GM18502 (cell line): ENCODE measurements at regions not wholly inside any gene's neighbourhood (a gene's known extent, or its start where the extent isn't known, plus 50 kb on each side); places are given as distances from the start of the nearest gene placed in this dataset.

Experiments
- ATAC-seq: cut with Tn5 transposase; IDR thresholded peaks from one replicate; pipeline ENCODE4 v1.9.1; 2021; ENCODE audit warnings: mild to moderate bottlenecking; ENCODE audit not compliant: unreplicated experiment, poor library complexity

DNA sequence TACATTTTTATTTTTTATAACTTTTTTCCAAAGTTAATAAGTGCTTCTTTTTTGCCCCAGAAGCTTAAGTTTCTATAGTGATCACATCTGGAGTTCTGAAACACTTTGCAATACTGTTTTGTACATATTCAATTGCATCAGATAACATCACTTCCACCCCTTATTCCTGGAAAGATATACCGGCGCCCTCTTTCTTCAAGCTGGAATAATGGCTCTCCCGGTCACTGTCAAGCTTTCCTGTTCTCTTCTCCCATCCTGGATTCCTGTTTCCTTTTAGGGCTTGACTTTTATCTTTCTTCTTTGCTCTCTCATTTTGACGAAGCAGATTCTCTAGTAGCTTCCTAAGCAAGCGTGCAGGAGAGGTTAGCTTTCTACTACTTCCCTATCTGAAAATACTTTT lies 1866.8 kb downstream of the MRPL39 start:
- ATAC-seq: no peak

DNA sequence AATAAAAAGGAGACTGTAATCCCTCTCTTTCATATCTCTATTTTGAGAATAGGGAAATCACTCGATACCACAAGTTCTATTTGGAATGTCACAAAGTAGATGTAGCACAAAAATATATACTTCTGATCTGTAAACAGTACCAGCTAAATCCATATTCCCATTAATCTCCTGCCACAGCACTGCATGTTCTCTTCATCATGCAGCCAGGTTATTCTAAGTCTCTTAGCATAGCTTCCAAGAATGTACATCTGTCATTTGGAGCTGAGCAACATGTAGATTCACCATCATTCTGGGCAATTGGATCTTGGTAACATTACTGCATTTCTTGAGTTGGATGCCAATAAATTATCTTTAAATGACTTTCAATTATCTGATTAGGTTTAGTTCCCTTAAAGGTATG lies 1874.5 kb downstream of the MRPL39 start:
- ATAC-seq: no peak

DNA sequence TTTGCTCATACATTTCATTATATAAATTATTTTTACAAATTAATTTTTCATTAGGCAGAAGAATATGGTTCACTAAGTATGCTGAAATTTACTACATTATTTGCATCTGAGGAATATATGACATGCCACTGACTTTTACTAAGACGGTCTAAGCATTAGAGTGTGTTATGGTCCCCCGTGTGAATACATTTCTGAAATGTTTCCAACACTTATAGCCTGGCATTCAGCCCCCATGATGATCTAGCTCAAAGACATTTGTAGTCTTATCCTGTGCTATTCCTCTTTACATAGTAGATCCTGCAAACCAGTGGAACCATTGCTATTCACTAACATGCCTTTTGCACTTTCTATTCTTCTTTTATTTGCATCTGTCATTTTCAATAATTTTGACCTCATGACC lies 1878.0 kb downstream of the MRPL39 start:
- no peak for ATAC-seq

DNA sequence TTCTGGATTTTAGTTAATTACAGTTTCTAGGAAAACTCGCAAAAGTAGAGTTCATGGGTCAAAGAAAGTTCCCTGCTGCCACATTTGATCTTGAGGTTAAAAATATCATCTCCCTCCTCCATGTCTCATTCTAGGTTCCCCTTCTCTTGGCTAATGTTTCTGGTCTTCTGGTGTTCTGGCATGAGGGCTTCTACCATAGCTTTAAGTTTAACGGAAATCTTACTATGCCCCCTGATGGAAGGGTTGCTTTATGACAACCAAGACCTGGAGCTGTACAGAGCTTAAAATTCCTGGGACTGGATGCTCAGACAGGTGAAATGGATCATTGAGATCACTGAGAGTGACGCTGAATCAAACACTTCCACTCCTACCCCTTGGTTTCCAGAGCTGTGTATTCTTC lies 1881.7 kb downstream of the MRPL39 start:
- ATAC-seq: no peak

DNA sequence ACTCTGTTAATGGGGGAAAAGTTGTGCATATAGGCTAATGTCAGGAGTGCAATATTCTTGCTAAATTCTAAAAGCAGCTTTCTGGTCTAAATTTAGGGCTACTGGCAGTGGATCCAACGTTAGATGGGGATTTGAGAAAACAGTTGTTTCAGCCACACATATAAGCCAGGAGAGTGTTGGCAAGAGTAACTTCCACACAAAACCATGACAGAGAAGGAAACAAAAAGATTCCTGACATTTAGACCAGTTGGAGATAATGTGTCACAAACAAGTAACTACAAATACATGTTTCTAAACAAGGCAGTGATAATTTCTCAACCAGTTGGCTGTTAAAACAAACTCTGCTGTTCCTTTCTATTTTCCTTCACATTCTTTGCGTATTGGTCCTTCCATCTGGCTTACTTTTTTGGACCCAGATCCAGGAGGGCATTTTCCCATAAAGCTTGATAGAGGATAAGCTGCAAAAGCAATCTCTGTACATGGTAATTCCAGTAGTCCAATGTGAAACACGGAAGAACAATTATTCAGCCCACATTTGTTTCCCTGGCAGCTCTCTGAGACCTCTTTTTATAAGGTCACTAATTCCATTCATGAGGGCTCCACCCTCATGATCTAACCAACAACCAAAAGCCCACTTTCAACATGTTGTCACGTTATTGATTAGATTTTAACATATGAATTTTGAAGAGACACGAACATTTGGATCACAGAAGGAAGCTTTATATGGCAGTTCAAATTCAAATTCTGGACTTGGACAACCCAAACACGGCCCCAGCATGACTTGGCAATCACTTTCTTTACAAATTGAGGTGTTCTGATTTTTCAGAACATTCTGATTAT lies 1888.6 kb downstream of the MRPL39 start:
- no peak for ATAC-seq

DNA sequence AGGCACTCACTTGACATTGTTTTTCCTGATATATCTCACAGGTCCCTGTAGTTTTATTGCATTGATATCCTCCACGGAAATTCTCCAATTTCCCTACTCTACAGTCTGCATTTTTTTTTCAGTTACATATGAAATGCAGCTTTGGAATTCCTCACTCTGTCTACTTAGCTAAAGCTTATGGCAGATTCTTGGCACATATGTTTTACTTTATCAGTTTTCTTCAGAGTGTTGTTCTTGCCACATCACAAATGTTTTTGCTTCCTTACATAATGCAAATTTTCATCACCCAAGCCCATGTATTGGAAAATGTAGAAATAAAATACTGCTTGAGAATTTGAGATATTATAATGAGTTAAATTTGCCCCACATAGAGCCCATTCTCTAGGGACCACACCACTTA lies 1895.1 kb downstream of the MRPL39 start:
- ATAC-seq: no peak

DNA sequence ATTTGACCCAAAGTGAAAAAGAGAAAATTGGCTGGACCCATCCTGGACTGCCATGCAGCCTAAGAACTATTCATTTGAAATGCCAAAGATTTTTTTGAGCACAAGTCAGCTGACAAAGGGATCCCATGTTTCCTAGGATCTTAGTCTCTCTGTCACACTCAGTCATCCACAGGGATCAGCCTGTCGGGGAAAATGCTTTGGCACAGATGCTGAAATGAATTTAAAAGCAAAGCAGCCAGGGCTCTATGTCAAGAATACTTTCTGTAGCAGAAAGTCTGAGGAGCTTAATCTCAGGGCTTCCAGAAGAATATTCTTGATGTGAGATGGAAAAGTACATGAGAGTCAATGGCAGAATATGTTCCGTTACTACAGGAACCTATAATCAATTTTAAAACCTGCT lies 1900.8 kb downstream of the MRPL39 start:
- ATAC-seq: no peak

DNA sequence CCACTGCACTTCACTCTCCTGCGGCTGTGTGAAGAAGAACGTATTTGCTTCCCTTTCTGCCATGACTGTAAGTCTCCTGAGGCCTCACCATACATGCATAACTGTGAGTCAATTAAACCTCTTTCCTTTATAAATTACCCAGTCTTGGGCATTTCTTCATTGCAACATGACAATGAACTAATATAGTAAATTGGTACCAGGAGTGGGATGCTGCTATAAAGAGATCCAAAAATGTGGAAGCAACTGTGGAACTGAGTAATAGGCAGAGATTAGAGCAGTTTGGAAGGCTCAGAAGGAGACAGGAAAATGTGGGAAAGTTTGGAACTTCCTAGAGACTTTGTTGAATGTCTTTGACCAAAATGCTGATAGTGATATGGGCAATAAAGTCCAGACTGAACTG lies 1907.9 kb downstream of the MRPL39 start:
- no peak for ATAC-seq

DNA sequence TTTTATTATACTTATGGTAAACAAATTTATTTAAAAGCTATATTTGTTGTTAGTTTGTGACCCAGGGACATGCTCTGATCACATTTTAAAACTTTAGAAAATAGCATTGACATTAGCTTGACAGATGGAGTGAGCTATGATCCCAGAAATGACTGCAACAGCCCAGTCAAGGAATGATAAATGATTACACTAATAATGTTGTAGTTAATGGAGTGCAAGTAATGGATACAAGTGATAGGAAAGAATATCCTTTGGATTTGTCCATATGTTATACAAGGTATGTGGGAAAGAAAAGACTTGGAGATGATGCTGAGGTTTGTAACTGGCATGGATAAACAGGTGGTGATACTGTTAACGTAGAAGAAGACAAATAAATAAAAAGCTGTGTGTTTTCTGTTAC lies 1908.7 kb downstream of the MRPL39 start:
- no peak for ATAC-seq

DNA sequence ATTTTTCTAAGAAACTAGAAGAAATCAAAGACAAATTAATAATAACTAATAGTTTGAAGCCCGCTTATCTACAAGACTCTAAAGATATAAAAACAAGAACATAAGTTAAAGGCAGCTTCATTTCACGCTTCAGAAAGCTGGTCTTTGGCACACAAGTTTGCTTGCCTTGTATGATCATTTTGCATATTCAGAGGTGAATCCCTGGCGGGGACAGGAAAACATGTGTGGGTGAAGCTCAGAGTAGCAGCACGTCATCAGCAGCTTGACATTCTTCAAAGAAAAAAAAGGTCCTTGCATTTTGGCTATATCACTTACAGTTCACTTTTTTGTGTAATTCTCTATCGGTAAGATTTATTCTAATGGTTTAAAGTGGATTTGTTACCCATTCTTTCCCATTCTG lies 1911.8 kb downstream of the MRPL39 start:
- no peak for ATAC-seq

DNA sequence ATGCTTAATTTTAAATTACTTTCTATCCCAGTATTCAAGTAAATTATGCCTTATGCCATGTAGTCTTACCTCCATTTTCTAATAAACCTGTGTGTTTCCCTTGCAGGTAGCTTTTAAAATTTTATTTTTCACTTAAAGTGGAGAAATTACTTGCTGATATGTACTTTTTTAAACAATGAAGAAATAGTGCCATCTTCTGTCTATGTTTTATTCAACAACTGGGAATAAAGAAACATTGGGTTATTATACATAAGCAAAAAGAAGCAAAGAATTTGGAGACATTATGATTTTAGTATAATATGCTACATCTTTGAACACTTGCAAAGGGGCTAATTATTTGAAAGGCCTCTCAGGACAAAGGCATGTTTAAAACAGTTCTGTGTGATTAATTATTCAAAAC lies 1912.9 kb downstream of the MRPL39 start:
- ATAC-seq: no peak

DNA sequence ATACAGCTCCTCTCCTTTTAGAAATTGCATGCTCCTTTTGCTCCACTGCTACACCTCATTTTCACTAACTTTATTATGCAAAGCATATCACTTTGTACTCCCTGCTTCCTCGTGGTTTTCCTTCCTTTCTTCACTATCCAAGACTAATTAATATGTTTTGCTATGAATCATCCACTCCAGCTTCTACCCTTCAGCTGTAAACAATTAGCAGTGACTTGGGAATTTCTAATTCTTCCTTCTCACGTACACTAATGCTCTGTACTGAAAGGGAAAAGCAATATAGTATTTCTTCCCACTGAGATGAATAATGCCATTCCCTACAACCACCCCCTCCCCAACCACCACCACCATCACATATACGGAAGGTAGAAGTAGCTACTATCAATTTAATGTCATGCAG lies 1917.0 kb downstream of the MRPL39 start:
- ATAC-seq: no peak

DNA sequence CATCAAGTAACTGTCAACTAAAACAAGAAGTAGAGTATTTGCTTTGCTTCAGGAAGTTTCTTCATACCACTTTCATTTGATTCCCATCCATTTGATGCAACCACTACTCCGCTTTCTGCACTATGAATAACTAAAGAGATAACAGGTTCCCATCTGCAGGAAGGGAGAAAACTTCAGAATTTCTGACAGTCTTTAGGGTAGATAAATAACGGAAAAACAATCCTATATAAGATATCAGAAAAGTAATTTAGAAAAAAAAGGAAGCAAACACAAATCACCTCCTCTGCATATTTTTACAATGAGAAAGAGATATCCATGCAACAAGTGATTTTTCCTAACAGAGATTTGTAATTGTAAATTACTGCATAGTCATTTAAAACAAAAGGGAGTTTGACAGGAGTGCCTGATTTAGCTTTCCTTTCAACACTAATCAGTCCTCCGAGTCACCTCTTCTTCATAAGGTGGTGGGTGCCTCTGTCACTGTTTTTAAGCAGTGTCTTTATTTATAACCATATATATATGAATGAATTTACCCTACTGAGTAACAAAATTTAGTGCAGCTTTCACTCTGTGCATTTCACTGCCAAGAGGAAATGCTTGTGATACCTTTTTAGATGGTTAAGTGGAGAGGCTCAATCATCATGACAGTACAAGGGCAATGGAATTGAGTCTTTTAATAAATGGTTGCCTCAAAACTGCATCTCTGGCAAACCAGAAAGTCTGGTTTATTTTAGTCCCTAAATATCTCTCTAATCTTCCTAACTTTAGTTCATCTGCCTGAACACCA lies 1920.4 kb downstream of the MRPL39 start:
- ATAC-seq: no peak

DNA sequence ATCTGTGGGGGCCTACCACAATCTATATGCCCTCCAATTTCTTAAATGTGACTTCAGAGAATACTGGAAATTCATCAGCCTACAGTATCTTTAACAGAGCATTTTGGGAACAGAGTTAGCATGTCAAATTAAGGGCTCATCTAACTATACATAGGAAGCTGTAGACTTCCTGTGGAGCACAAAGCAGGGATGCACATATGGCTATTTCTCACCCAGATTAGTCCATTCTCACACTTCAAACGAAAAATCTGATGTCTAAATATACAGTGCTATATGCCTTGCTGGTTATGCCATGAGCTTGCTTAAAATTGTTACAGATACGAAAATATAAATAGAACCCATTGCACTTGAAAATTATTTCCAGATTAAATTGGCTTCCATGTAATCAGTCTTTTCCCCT lies 1922.8 kb downstream of the MRPL39 start:
- ATAC-seq: no peak

DNA sequence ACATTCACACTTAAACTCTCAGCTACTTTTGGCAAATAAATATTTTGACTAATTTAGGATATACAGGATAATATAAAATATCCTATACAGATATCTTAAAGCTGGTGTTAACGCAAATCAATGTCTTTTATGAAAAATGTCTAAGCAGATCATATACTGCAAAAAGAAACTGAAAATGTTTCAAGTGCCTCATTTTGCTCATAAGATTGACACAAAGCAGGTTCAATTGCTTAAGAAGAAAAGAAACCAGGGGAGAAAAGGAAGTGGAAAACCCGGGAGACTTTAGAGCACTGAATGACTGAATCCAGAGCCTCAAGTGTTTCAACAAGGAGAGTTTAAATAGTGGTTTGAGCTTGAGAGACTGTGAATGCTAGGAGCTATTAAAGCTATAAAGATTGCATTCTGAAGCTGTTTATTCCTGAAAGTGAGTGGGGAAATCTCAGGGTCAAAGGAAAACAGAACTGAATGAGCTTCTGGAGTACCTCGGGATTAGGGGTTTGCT lies 1943.0 kb downstream of the MRPL39 start:
- no peak for ATAC-seq

DNA sequence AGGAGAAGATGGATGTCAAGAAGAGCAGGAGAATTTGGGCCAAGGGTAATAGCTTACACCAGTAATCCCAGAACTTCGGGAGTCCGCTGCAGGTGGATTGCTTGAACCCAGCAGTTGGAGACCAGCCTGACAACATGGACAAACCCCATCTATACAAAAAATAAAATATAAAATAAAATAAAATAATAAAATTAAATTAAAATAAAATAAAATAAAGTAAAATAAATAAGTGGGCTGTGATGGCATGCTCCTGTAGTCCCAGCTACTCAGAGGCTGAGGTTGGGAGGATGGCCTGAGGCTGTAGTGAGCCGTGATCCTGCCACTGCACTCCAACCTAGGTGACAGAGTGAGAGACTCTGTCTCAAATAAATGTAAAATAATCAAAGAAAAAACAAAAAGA lies 1946.7 kb downstream of the MRPL39 start:
- no peak for ATAC-seq

DNA sequence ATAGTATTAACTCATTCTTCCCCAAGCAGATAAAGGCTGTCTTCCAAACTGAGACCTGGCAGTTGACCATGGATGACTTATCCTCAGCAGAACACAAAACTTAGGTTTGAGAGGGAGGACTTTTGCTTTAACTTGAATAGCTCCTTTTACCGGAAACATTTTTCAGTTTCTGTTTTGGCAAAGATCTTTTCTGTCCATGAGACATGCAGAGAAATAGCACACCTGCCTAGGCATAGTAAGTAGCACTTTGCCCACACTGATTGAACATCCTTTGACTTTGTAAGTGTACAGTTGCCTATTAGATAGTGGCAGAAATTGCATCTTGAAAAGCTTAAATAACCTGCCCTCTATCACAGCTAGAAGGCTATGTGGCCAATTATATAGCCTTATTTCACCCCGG lies 1962.5 kb downstream of the MRPL39 start:
- no peak for ATAC-seq

DNA sequence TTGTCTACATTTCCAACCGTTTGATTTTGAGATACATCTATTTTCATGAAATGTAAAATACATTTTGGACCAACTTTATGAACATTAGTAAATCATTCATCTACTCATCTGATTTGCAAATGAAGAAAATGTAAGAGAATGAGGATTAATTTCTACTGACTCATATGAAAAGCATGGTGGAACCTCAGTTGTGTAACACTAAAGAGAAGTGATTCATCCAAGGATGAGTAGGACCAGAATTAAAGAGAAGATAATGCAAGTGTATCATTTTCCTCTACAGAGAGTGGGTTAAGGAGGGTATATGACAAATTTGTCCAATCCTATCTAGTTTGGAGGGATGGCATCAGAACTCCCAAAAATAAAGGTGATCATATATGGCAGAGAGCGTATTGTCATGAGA lies 1967.6 kb downstream of the MRPL39 start:
- ATAC-seq: no peak

DNA sequence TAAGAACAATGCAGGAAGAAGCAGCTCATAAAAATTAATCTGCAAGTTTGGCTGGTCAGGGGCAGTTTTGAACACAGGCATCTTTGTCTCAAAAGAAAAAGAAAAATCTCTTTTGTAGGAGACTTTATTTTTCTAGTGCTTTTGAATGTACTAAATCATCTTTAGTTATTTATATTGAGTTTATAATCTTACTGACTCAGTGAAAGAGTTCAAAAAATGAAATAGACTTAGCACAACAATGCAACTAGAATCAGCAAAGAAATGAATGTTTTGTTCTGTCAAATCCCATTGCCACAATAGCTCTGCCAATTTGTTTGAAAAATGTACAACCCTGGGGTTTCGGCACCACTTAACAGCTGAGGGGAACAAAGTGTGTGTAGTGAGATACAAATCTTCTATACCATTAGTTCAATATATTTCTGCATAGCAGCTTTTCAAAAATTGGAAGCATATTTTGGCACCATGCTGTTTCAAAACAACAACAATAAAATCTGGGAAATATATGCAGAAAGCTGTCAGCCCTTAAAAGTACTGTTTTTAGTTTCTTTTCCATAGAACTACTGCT lies 1969.1 kb downstream of the MRPL39 start:
- no peak for ATAC-seq

DNA sequence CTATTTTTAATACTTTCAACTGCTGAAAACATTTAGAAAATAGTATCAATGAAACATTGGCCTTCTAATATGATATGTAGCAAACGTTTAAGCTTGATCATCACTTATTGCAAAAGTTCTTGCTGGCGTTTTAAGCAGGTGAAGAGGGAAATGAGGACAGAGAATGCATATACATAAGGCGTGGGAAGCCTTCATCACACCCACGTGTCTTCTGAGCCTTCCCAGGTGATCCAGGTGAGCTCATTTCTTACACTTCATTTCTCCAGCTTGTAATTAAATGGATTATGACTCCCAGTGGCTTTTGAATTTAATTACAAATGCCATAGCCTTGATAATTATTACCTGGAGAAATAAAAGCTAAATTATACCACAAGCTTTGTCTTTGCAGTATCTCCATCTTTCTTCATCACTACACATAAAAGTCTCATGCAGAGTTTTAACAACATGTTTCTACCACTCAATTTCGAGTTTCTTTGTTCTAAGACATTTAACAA lies 1973.8 kb downstream of the MRPL39 start:
- no peak for ATAC-seq

DNA sequence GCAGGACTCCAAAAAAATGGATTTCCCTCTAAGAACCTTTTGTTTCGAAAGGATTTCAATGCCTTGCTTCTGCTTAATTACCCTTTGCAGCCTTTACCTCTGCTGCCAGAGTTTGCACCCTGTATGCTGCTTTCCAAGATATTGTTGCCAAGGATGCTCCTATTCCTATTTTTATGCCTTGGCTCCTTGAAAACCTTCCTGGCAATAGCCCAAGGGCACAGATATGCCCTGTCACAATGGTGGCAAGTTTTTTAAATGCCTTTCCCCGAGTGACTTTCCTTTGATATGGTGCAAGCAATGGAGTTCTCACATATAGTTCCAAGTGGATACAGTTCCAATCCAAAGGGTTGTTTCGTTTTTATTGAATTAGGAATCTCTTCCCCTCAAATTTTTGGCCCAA lies 1983.0 kb downstream of the MRPL39 start:
- no peak for ATAC-seq
